ENCODE measurements at regions not wholly inside any gene's neighbourhood (a gene's known extent, or its start where the extent isn't known, plus 50 kb on each side); places are given as distances from the start of the nearest gene placed in this dataset.
A peak's percentile ranks its signal among the peaks of the same experiment; 100 is the strongest.
"Not testable (repeated sequence)": the region's sequence is repeated elsewhere in the genome, so short reads cannot be mapped to it uniquely, and the experiment has no call there.

GRCh38 chr6:168937054-168937453, 316.6 kb downstream of the THBS2 start:
- TF ChIP-seq, protein P1, sequence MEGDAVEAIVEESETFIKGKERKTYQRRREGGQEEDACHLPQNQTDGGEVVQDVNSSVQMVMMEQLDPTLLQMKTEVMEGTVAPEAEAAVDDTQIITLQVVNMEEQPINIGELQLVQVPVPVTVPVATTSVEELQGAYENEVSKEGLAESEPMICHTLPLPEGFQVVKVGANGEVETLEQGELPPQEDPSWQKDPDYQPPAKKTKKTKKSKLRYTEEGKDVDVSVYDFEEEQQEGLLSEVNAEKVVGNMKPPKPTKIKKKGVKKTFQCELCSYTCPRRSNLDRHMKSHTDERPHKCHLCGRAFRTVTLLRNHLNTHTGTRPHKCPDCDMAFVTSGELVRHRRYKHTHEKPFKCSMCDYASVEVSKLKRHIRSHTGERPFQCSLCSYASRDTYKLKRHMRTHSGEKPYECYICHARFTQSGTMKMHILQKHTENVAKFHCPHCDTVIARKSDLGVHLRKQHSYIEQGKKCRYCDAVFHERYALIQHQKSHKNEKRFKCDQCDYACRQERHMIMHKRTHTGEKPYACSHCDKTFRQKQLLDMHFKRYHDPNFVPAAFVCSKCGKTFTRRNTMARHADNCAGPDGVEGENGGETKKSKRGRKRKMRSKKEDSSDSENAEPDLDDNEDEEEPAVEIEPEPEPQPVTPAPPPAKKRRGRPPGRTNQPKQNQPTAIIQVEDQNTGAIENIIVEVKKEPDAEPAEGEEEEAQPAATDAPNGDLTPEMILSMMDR (IDR thresholded peaks at IDR 0.05) = no peak
- TF ChIP-seq POLR2A (IDR thresholded peaks at IDR 0.05) = no peak
- no peaks in the 10 kb centered on the region for H3K9me3 ChIP-seq
- no peak for DNase-seq
- H3K4me3 ChIP-seq = no peak overlapping the region
- H3K27me3 ChIP-seq = no peaks in the 10 kb centered on the region
- intact Hi-C loops (cut with DNase I; ENCODE audit: low total_unique reads) = no loop called here
- peak overlapping the region; percentile 73 to 78 for H3K27ac ChIP-seq
- peaks cover 4 to 9% of the 10 kb centered on the region in 2 donors for H3K4me1 ChIP-seq
- H3K36me3 ChIP-seq = no peaks in the 10 kb centered on the region

DNA sequence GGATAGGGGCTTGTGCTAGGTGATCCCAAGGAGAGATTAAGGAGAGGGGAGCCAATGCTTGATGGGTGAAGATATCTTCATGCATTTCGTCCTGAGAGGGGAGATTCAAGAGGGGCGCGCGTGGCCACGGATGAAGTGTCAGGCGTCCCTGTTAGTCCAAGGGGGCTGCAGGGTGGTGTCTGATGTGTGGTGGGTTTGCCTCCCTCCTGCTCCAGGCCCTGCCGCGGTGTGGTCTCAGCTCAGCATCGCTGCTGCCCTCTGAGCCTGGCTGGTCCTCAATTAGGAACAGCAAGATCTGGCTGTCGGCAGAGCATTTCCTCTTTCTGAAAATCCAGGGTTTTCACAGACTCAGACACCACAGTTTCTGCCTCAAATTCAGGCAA, 318.0 kb downstream of the THBS2 start:
- Histone ChIP-seq H3K27ac (peak overlapping the region; percentile 73 to 78), H3K4me3 (no peak overlapping the region), H3K4me1 (peaks cover 4 to 5% of the 10 kb centered on the region in 2 donors), H3K36me3 (no peaks in the 10 kb centered on the region), H3K27me3 (no peaks in the 10 kb centered on the region), H3K9me3 (no peaks in the 10 kb centered on the region)
- TF ChIP-seq POLR2A (IDR thresholded peaks at IDR 0.05) = no peak
- TF ChIP-seq, protein P1 (IDR thresholded peaks at IDR 0.05) = no peak
- no peak for DNase-seq
- intact Hi-C loops (cut with DNase I; ENCODE audit: low total_unique reads) = no loop called here

- Histone ChIP-seq H3K4me3 (no peak overlapping the region), H3K27ac (peak overlapping the region in 1 of 2 donors; percentile 78), H3K9me3 (no peaks in the 10 kb centered on the region), H3K27me3 (no peaks in the 10 kb centered on the region), H3K36me3 (no peaks in the 10 kb centered on the region), H3K4me1 (peaks cover 0 to 4% of the 10 kb centered on the region in 2 donors)
- TF ChIP-seq, protein P1 (IDR thresholded peaks at IDR 0.05) = no peak
- no peak for TF ChIP-seq POLR2A (IDR thresholded peaks at IDR 0.05)
- no peak for DNase-seq
- intact Hi-C loops (cut with DNase I; ENCODE audit: low total_unique reads) = no loop called here
These were observed 318.7 kb downstream of the THBS2 start for GRCh38 chr6:168934660-168935627.

DNA sequence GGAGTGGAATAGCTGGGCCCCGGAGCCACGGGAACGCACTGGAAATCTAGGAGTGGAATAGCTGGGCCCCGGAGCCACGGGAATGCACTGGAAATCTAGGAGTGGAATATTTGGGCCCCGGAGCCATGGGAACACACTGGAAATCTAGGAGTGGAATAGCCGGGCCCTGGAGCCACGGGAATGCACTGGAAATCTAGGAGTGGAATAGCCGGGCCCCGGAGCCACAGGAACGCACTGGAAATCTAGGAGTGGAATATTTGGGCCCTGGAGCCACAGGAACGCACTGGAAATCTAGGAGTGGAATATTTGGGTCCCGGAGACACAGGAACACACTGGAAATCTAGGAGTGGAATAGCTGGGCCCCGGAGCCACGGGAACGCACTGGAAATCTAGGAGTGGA, 321.5 kb downstream of the THBS2 start:
- H3K27ac ChIP-seq; H3K4me1 ChIP-seq; DNase-seq; H3K4me3 ChIP-seq; H3K9me3 ChIP-seq; intact Hi-C loops (cut with DNase I; ENCODE audit: low total_unique reads); H3K27me3 ChIP-seq; H3K36me3 ChIP-seq: not testable (repeated sequence)

DNA sequence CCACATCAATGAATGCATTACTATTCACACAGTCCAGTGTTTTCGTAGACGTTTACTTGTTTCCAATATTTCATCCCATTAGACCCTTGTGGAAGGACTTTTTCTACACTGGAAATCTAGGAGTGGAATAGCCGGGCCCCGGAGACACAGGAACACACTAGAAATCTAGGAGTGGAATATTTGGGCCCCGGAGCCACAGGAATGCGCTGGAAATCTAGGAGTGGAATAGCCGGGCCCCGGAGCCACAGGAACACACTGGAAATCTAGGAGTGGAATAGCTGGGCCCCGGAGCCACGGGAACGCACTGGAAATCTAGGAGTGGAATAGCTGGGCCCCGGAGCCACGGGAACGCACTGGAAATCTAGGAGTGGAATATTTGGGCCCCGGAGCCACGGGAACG, 322.6 kb downstream of the THBS2 start:
- H3K27ac ChIP-seq; H3K27me3 ChIP-seq; H3K4me1 ChIP-seq; intact Hi-C loops (cut with DNase I; ENCODE audit: low total_unique reads); H3K36me3 ChIP-seq; H3K9me3 ChIP-seq; DNase-seq; H3K4me3 ChIP-seq: not testable (repeated sequence)

- H3K4me1 ChIP-seq = no peaks in the 10 kb centered on the region
- TF ChIP-seq, protein P1 (IDR thresholded peaks at IDR 0.05) = no peak
- no peak for DNase-seq
- no peaks in the 10 kb centered on the region for H3K27me3 ChIP-seq
- no peak overlapping the region for H3K4me3 ChIP-seq
- intact Hi-C loops (cut with DNase I; ENCODE audit: low total_unique reads) = no loop called here
- no peak overlapping the region for H3K27ac ChIP-seq
- no peaks in the 10 kb centered on the region for H3K9me3 ChIP-seq
- H3K36me3 ChIP-seq = no peaks in the 10 kb centered on the region
These were observed 323.7 kb downstream of the THBS2 start for GRCh38 chr6:168929871-168930450.
